ENCODE measurements at regions not wholly inside any gene's neighbourhood (a gene's known extent, or its start where the extent isn't known, plus 50 kb on each side); places are given as distances from the start of the nearest gene placed in this dataset.

DNA sequence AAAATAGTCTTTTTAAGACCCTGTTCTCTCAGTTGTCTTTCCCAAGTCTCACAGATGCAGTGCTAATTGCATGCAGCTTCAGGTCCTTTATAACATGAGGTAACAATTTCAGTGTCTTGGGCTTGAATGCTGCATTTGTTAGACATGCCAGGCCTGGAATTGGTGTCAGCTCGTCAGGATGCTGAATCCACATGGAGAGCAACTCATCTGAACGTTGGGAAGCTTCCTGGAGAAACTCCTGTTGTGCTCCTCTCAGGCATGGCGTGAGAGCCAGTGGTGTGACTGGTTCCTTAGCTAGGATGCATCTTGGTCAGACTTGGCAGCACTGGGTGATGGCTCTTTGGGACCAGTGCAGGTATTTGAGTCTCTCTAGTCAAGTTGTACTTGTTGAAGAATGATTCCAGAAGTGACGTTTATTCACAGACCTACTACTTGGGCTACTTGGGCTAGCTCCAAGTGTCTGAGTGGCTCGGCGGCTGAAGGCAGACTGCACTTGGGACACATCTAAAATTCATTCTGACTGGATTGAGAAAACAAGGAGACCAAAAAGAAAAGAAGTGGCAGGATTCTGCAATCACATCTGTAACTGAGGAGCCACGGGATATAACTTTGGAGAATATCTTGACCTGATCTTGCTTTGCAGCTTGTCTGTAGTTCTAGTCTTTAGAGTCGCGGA is 134.8 kb upstream of the ARHGAP5 start:
- TF ChIP-seq EZH2phosphoT487 (IDR thresholded peaks at IDR 0.05; ENCODE audit: low read depth, severe bottlenecking, unreplicated experiment) = no peak
- TF ChIP-seq, protein P1, sequence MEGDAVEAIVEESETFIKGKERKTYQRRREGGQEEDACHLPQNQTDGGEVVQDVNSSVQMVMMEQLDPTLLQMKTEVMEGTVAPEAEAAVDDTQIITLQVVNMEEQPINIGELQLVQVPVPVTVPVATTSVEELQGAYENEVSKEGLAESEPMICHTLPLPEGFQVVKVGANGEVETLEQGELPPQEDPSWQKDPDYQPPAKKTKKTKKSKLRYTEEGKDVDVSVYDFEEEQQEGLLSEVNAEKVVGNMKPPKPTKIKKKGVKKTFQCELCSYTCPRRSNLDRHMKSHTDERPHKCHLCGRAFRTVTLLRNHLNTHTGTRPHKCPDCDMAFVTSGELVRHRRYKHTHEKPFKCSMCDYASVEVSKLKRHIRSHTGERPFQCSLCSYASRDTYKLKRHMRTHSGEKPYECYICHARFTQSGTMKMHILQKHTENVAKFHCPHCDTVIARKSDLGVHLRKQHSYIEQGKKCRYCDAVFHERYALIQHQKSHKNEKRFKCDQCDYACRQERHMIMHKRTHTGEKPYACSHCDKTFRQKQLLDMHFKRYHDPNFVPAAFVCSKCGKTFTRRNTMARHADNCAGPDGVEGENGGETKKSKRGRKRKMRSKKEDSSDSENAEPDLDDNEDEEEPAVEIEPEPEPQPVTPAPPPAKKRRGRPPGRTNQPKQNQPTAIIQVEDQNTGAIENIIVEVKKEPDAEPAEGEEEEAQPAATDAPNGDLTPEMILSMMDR (IDR thresholded peaks at IDR 0.05; ENCODE audit: poor library complexity) = no peak
